Aorta (tissue), 5 donors: ENCODE measurements at regions not wholly inside any gene's neighbourhood (a gene's known extent, or its start where the extent isn't known, plus 50 kb on each side); places are given as distances from the start of the nearest gene placed in this dataset.
"Not testable (repeated sequence)": the region's sequence is repeated elsewhere in the genome, so short reads cannot be mapped to it uniquely, and the experiment has no call there.

Experiments used
- ATAC-seq: fragments of 200-7000 bp; cut with Tn5 transposase; one replicate; pipeline ENCODE4 v1.9.1; 2022; ENCODE audit warnings: moderate library complexity; ENCODE audit not compliant: low FRiP score
- DNase-seq, 2 donors: peaks; one replicate each; pipeline ENCODE4 v3.0.0-alpha.2; 2020
- H3K27ac ChIP-seq, 2 donors: one replicate each; pipeline ENCODE4 v1.5.1; 2013; ENCODE audit warnings: low read length in 2 of 2, mild to moderate bottlenecking in 2 of 2, moderate library complexity in 2 of 2, control low read depth in 1 of 2, inconsistent platforms in 1 of 2, low read depth in 1 of 2
- H3K27me3 ChIP-seq, 2 donors: one replicate each; pipeline ENCODE4 v1.6.1; 2013; ENCODE audit warnings: control low read depth in 1 of 2, low read length in 1 of 2, mild to moderate bottlenecking in 1 of 2, moderate library complexity in 1 of 2; ENCODE audit not compliant: insufficient read depth in 2 of 2, control insufficient read depth in 1 of 2
- H3K36me3 ChIP-seq, 2 donors: one replicate each; pipeline ENCODE4 v1.6.1; 2013; ENCODE audit warnings: control low read depth in 1 of 2, low read length in 1 of 2, mild to moderate bottlenecking in 1 of 2; ENCODE audit not compliant: insufficient read depth in 2 of 2, control insufficient read depth in 1 of 2
- H3K4me1 ChIP-seq, 2 donors: one replicate each; pipeline ENCODE4 v1.6.1; 2013; ENCODE audit warnings: low read length in 2 of 2, control low read depth in 1 of 2, mild to moderate bottlenecking in 1 of 2, moderate library complexity in 1 of 2; ENCODE audit not compliant: insufficient read depth in 2 of 2, control insufficient read depth in 1 of 2
- H3K4me3 ChIP-seq, 2 donors: one replicate each; pipeline ENCODE4 v1.5.1; 2013; ENCODE audit warnings: low read length in 2 of 2, control low read depth in 1 of 2, mild to moderate bottlenecking in 1 of 2
- H3K9me3 ChIP-seq: one replicate; pipeline ENCODE4 v1.6.1; 2013; ENCODE audit warnings: mild to moderate bottlenecking, low read length; ENCODE audit not compliant: control insufficient read depth
- WGBS, 2 donors: extraction: QIAGEN DNeasy Blood & Tissue Kit; methylation state at CpG; one replicate each; pipeline ENCODE4 v1.1.7; 2013; 5-methylcytosine and 5-hydroxymethylcytosine counted together
- intact Hi-C, 2 donors: fragments of 100-400 bp; cut with DNase I; formaldehyde crosslinking; loops; one replicate each; pipeline versions ENCODE4 v1.14.2 to v1.15.0; 2022
- donor health status: healthy with polysubstance abuse.
- donor health status: Bipolar disorder and iron deficiency.
- donor health status: DM: no; HTN: no; CAD: no.
- donor health status: DM: no; HTN: no; CAD: no.
- donor health status: DM: yes; HTN: yes; CAD: no.

DNA sequence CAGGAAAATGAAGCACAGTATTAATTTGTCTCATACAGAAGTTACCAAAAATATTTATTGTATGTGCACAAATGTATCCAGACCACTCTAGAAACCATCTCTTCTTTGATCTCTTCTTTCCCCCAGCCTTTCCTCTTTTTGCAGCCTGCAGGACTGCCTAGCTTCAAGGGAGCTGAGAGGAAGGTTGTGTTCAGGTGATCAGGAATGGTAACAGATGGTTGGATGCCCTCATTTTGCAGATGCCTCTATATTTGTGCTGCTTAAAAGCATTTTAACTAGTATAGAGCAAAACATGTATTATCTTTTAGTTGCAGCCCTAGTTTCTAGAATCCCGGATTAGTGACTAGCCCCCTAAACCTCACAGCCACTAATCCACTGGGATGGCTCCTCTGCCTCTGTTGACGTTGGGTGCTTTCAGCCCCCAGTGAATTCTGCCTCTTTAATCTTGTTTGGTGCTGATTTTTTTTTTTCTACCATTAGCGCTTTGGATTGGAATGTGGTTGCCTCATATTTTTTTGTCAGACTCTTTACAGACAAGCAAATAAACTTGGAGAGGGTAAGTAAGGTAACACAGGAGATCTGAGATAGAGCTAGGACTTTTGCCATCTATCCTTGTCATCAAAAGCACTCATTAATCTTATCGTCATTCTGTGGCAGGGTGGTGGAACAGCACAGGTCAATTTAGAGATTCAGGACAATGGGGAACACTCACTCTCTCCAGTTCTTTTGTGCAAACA, 103.8 kb upstream of the NDUFV2 start:
- intact Hi-C loops = no loop called here
- Histone ChIP-seq H3K4me1 (peaks cover 0 to 6% of the 10 kb centered on the region in 2 donors), H3K4me3 (no peak overlapping the region), H3K27me3 (no peaks in the 10 kb centered on the region), H3K9me3 (no peaks in the 10 kb centered on the region), H3K27ac (no peak overlapping the region), H3K36me3 (no peaks in the 10 kb centered on the region)
- no peak for ATAC-seq
- DNase-seq = no peak
- 4 to 8% methylated on average over 4 of the region's 4 CpGs for WGBS, 2 donors

- Histone ChIP-seq H3K4me3 (no peak overlapping the region), H3K9me3 (no peaks in the 10 kb centered on the region), H3K27ac (no peak overlapping the region), H3K4me1 (peaks cover 0 to 6% of the 10 kb centered on the region in 2 donors), H3K36me3 (no peaks in the 10 kb centered on the region), H3K27me3 (no peaks in the 10 kb centered on the region)
- WGBS, 2 donors = 27 to 52% methylated on average over 7 to 9 of the region's 9 CpGs
- no peak for ATAC-seq
- intact Hi-C loops = no loop called here
- DNase-seq = no peak
These were observed 102.6 kb upstream of the NDUFV2 start for GRCh38 chr18:8999872-9000271.

DNA sequence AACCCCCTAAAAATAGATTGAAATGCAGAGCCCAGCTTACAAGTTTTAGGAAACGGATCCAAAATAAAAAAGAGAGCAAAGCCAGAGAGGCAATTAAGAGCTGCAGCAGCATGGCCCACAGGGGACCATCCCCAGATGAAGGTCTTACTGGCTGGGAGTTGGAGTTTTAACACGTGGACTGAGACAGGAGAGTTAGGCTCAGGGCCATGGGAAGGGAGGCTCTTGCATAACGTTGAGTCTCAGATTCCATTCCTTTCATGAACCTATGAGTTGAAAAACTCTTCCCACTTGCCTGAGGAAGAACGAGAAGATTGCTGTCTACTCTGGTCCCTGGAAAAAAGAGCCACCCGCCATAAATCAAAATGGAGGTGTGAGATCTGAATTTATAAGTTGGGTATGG, 101.8 kb upstream of the NDUFV2 start:
- Histone ChIP-seq H3K36me3 (no peaks in the 10 kb centered on the region), H3K4me1 (peaks cover 0 to 6% of the 10 kb centered on the region in 2 donors), H3K4me3 (no peak overlapping the region), H3K27ac (no peak overlapping the region), H3K9me3 (no peaks in the 10 kb centered on the region), H3K27me3 (no peaks in the 10 kb centered on the region)
- intact Hi-C loops = no loop called here
- 28 to 29% methylated on average over 5 of the region's 5 CpGs for WGBS, 2 donors
- ATAC-seq = no peak
- no peak for DNase-seq

DNA sequence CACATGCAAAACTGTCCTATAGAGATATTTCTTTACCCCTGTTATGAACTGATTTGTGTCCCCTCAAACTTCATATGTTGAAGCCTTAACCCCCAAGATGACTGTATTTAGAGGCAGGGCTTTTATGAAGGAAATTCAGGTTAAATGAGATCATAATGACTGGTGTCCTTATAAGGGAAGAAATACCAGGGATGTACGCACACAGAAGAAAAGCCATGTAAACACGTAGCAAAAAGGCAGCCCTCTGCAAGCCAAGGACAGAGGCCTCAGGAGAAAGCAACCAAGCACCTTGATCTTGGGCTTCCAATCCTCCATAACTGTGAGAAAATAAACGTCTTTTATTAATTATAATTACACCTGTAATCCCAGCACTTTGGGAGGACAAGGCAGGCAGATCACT, 101.3 kb upstream of the NDUFV2 start:
- intact Hi-C loops = no loop called here
- H3K36me3 ChIP-seq = no peaks in the 10 kb centered on the region
- no peaks in the 10 kb centered on the region for H3K27me3 ChIP-seq
- WGBS, 2 donors = 77 to 79% methylated on average over 3 of the region's 3 CpGs
- no peak overlapping the region for H3K27ac ChIP-seq
- H3K4me1 ChIP-seq = peaks cover 0 to 6% of the 10 kb centered on the region in 2 donors
- no peak for DNase-seq
- ATAC-seq = no peak
- no peak overlapping the region for H3K4me3 ChIP-seq
- H3K9me3 ChIP-seq = no peaks in the 10 kb centered on the region

DNA sequence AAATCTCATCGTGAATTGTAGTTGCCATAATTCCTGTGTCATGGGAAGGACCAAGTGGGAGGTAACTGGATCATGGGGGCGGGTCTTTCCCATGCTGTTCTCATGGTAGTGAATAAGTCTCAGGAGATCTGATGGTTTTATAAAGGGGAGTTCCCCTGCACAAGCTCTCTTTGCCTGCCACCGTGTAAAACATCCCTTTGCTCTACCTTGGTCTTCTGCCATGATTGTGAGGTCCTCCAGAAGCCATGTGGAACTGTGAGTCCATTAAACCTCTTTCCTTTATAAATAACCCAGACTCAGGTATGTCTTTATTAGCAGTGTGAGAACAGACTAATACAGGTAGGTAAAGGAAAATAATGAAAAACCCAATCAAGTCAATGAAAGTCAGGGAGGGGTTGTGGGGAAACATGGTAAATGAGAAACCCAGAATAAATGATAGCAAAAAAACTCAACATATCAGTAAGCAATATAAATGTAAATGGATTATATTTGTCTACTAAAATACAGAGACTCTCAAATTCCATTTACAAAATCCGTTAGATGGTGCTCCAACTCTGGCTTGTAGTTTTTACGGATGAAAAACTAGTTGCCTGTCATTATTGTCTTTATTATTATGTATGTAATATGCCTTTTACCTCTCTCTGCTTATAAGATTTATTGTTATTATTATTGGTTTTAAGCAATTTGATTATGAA, 98.9 kb upstream of the NDUFV2 start:
- Histone ChIP-seq H3K4me3 (no peak overlapping the region), H3K27me3 (no peaks in the 10 kb centered on the region), H3K9me3 (no peaks in the 10 kb centered on the region), H3K36me3 (no peaks in the 10 kb centered on the region), H3K27ac (no peak overlapping the region), H3K4me1 (peaks cover 0 to 4% of the 10 kb centered on the region in 2 donors)
- ATAC-seq (no peak), DNase-seq (no peak)
- intact Hi-C loops = no loop called here
- 91 to 94% methylated on average over 5 of the region's 5 CpGs for WGBS, 2 donors

GRCh38 chr18:9004308-9004707, 98.2 kb upstream of the NDUFV2 start:
- intact Hi-C loops, H3K9me3 ChIP-seq, H3K27me3 ChIP-seq, H3K4me1 ChIP-seq, H3K4me3 ChIP-seq, ATAC-seq, H3K27ac ChIP-seq, H3K36me3 ChIP-seq, DNase-seq: not testable (repeated sequence)
- 91 to 97% methylated on average over 2 of the region's 2 CpGs for WGBS, 2 donors

- H3K9me3 ChIP-seq, H3K4me1 ChIP-seq, intact Hi-C loops, H3K36me3 ChIP-seq, H3K27me3 ChIP-seq, H3K27ac ChIP-seq, DNase-seq, ATAC-seq, H3K4me3 ChIP-seq: not testable (repeated sequence)
- WGBS, 2 donors = 85 to 100% methylated on average over 1 to 3 of the region's 3 CpGs
These were observed 94.8 kb upstream of the NDUFV2 start for GRCh38 chr18:9007700-9008099.

DNA sequence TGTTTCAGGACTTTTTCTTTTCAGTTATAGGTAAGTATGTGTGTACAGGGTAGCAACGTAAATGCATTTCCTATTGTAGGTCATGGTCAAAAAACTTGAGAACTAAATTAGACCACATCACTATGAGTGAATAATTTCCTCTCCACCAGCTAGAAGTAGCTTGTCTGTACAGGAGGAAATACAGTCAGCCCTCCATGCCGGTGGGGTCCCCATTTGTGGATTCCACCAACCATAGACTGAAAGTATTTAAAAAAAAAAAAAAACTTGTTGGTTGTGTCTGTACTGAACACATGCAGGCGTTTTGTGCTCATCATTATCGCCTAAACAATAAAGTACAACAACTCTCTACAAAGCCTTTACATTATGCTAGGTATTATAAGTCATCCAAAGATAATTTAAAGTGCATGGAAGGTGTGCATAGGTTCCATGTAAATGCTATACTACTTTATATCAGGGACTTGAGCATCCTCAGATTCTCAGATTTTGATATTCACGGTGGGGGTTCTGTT, 94.2 kb upstream of the NDUFV2 start:
- Histone ChIP-seq H3K9me3 (no peaks in the 10 kb centered on the region), H3K4me3 (no peak overlapping the region), H3K36me3 (no peaks in the 10 kb centered on the region), H3K27me3 (no peaks in the 10 kb centered on the region), H3K4me1 (no peaks in the 10 kb centered on the region), H3K27ac (no peak overlapping the region)
- DNase-seq = no peak
- ATAC-seq = no peak
- WGBS, 2 donors = 89% methylated on average over 5 of the region's 5 CpGs
- intact Hi-C loops = no loop called here
